ENCODE measurements at regions not wholly inside any gene's neighbourhood (a gene's known extent, or its start where the extent isn't known, plus 50 kb on each side); places are given as distances from the start of the nearest gene placed in this dataset.

DNA sequence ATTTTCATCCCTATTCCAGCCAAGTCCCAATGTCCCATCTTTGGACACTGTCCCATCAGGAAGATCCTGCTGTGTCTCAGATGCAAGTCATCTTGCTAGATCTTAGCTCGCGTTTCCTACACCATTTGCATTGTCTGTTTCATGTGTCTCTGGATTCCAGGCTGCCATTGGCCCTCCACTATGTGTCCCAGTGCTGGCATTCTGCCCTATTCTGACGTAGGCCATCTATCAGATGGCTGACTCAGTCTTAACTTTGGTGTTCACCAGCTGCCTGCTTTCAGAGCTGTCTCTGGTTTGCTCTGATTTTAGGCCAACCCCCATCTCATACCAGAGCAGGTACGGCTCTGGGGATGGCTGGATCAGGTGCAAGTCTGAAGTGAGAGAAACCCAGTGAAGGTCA lies 300.9 kb upstream of the ASIC2 start:
- TF ChIP-seq, protein P1, sequence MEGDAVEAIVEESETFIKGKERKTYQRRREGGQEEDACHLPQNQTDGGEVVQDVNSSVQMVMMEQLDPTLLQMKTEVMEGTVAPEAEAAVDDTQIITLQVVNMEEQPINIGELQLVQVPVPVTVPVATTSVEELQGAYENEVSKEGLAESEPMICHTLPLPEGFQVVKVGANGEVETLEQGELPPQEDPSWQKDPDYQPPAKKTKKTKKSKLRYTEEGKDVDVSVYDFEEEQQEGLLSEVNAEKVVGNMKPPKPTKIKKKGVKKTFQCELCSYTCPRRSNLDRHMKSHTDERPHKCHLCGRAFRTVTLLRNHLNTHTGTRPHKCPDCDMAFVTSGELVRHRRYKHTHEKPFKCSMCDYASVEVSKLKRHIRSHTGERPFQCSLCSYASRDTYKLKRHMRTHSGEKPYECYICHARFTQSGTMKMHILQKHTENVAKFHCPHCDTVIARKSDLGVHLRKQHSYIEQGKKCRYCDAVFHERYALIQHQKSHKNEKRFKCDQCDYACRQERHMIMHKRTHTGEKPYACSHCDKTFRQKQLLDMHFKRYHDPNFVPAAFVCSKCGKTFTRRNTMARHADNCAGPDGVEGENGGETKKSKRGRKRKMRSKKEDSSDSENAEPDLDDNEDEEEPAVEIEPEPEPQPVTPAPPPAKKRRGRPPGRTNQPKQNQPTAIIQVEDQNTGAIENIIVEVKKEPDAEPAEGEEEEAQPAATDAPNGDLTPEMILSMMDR (IDR thresholded peaks at IDR 0.05) = no peak
- TF ChIP-seq POLR2A (IDR thresholded peaks at IDR 0.05) = no peak

All from esophagus squamous epithelium (tissue), 4 donors.